Adrenal gland (tissue), 9 donors: ENCODE measurements at regions not wholly inside any gene's neighbourhood (a gene's known extent, or its start where the extent isn't known, plus 50 kb on each side); places are given as distances from the start of the nearest gene placed in this dataset.

ENCODE experiments used
- DNase-seq, 7 donors: peaks; one replicate each; pipeline ENCODE4 v3.0.0-alpha.2; 2019 to 2020
- H3K27ac ChIP-seq, 5 donors: fragments of 200-600 bp; sonication (generic) in 4 of 5; 1 replicate in 3 of 5; 2 replicates in 2 of 5; pipeline versions ENCODE4 v1.5.1 to v1.8.0; 2016 to 2020; ENCODE audit warnings: mild to moderate bottlenecking in 1 of 5
- H3K27me3 ChIP-seq: fragments of 200-600 bp; 2 replicates; pipeline ENCODE4 v1.8.0; 2021
- H3K36me3 ChIP-seq, 2 donors: fragments of 200-600 bp; replicated peaks in 1 of 2; 1 replicate in 1 of 2; 2 replicates in 1 of 2; pipeline versions ENCODE4 v1.5.1 to v1.8.0; 2018 to 2022
- H3K4me1 ChIP-seq, 2 donors: fragments of 200-600 bp; replicated peaks in 1 of 2; 1 replicate in 1 of 2; 2 replicates in 1 of 2; pipeline versions ENCODE4 v1.5.1 to v1.8.0; 2018 to 2021
- H3K4me3 ChIP-seq, 4 donors: fragments of 200-600 bp; sonication (generic) in 3 of 4; one replicate each; pipeline ENCODE4 v1.5.1; 2016 to 2018
- H3K9me3 ChIP-seq, 3 donors: fragments of 200-600 bp; sonication (generic) in 1 of 3; replicated peaks in 1 of 3; 1 replicate in 2 of 3; 2 replicates in 1 of 3; pipeline versions ENCODE4 v1.5.1 to v1.8.0; 2016 to 2021
- POLR2A ChIP-seq, 2 donors: fragments of 450-650 bp; IDR thresholded peaks; one replicate each; pipeline ENCODE4 v1.6.1; 2017; ENCODE audit warnings: antibody characterized with exemption in 2 of 2, mild to moderate bottlenecking in 2 of 2, moderate library complexity in 1 of 2
- WGBS, 4 donors: extraction: QIAGEN DNeasy Blood & Tissue Kit in 2 of 4; methylation state at CpG; one replicate each; pipeline versions ENCODE4 v1.1.5 to v1.1.7; 2013 to 2017; 5-methylcytosine and 5-hydroxymethylcytosine counted together
- intact Hi-C, 2 donors: fragments of 100-400 bp; cut with DNase I; formaldehyde crosslinking; loops; one replicate each; pipeline versions ENCODE4 v1.14.1 to v1.15.0; 2022 to 2023
- TF ChIP-seq, protein P1 (sequence below), 6 experiments: fragments of 450-650 bp in 4 of 6; fragments of 200-600 bp in 2 of 6; sonication (generic) in 1 of 6; IDR thresholded peaks; 1 replicate in 5 of 6; 2 replicates in 1 of 6; pipeline versions ENCODE4 v1.5.1 to v1.8.0; 2016 to 2021; ENCODE audit warnings: antibody characterized with exemption in 6 of 6, mild to moderate bottlenecking in 2 of 6, moderate library complexity in 1 of 6
- donor health status: healthy with polysubstance abuse.
- donor health status: Bipolar disorder and iron deficiency.
- donor health status: DM: yes; HTN: yes; CAD: no.
- donor health status: DM: no; HTN: no; CAD: no.
- donor health status: DM: no; HTN: no; CAD: no.

DNA sequence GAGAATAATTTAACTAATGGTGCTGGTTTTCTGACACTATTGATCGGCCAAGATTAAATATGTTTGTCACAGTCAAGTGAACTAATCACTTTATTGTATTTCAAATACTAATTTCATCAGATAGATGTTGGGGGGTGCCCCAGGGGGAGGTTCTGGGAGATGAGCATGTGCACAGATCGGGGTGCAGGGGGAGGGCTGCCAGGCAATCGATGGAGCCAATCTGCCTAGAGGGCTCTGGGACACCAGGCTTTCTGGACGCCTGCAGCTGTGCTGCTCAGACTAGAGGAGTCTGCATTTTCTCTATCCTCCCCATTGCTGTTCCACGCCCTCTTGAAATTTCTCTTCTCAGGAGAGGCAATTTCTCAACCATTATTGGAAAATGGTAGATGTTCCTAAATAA is 100.0 kb upstream of the ALDH1B1 start:
- Histone ChIP-seq H3K4me1 (peaks cover 0 to 7% of the 10 kb centered on the region in 2 donors), H3K27me3 (no peaks in the 10 kb centered on the region), H3K4me3 (no peak overlapping the region), H3K36me3 (no peaks in the 10 kb centered on the region), H3K27ac (no peak overlapping the region), H3K9me3 (no peaks in the 10 kb centered on the region)
- intact Hi-C loops, result no loop called here
- no peak for DNase-seq
- TF ChIP-seq POLR2A (IDR thresholded peaks at IDR 0.05), result no peak
- TF ChIP-seq, protein P1, sequence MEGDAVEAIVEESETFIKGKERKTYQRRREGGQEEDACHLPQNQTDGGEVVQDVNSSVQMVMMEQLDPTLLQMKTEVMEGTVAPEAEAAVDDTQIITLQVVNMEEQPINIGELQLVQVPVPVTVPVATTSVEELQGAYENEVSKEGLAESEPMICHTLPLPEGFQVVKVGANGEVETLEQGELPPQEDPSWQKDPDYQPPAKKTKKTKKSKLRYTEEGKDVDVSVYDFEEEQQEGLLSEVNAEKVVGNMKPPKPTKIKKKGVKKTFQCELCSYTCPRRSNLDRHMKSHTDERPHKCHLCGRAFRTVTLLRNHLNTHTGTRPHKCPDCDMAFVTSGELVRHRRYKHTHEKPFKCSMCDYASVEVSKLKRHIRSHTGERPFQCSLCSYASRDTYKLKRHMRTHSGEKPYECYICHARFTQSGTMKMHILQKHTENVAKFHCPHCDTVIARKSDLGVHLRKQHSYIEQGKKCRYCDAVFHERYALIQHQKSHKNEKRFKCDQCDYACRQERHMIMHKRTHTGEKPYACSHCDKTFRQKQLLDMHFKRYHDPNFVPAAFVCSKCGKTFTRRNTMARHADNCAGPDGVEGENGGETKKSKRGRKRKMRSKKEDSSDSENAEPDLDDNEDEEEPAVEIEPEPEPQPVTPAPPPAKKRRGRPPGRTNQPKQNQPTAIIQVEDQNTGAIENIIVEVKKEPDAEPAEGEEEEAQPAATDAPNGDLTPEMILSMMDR (IDR thresholded peaks at IDR 0.05), result no peak
- WGBS, 4 donors, result 81 to 94% (median 85%) methylated on average over 5 of the region's 5 CpGs

GRCh38 chr9:38289866-38290245 is 102.6 kb upstream of the ALDH1B1 start:
- H3K27ac ChIP-seq, result no peak overlapping the region
- peaks cover 0 to 7% of the 10 kb centered on the region in 2 donors for H3K4me1 ChIP-seq
- no peaks in the 10 kb centered on the region for H3K9me3 ChIP-seq
- DNase-seq, result no peak
- no peak overlapping the region for H3K4me3 ChIP-seq
- WGBS, 4 donors, result 78 to 94% (median 89%) methylated on average over 6 to 11 of the region's 11 CpGs
- H3K27me3 ChIP-seq, result no peaks in the 10 kb centered on the region
- intact Hi-C loops, result loop anchor here in 1 of 2 donors (5.0 kb wide), 1 partner anchor 53 kb away; no protein-coding TSS in a partner anchor
- TF ChIP-seq POLR2A (IDR thresholded peaks at IDR 0.05), result no peak
- TF ChIP-seq, protein P1 (IDR thresholded peaks at IDR 0.05), result no peak
- no peaks in the 10 kb centered on the region for H3K36me3 ChIP-seq

GRCh38 chr9:38289236-38289865 is 103.2 kb upstream of the ALDH1B1 start:
- 73 to 87% (median 82%) methylated on average over 4 of the region's 4 CpGs for WGBS, 4 donors
- H3K4me3 ChIP-seq, result no peak overlapping the region
- no peak for TF ChIP-seq POLR2A (IDR thresholded peaks at IDR 0.05)
- TF ChIP-seq, protein P1 (IDR thresholded peaks at IDR 0.05), result no peak
- peaks cover 0 to 6% of the 10 kb centered on the region in 2 donors for H3K4me1 ChIP-seq
- H3K27ac ChIP-seq, result no peak overlapping the region
- no peaks in the 10 kb centered on the region for H3K27me3 ChIP-seq
- no peak for DNase-seq
- intact Hi-C loops, result loop anchor here in 1 of 2 donors (5.0 kb wide), 1 partner anchor 52 kb away; no protein-coding TSS in a partner anchor
- no peaks in the 10 kb centered on the region for H3K9me3 ChIP-seq
- H3K36me3 ChIP-seq, result no peaks in the 10 kb centered on the region

GRCh38 chr9:38288502-38288901 is 104.0 kb upstream of the ALDH1B1 start:
- DNase-seq, result no peak
- no peaks in the 10 kb centered on the region for H3K9me3 ChIP-seq
- H3K27me3 ChIP-seq, result no peaks in the 10 kb centered on the region

More at GRCh38 chr9:38288502-38288901, 104.0 kb upstream of the ALDH1B1 start:
- 73 to 100% (median 85%) methylated on average over 2 of the region's 2 CpGs for WGBS, 4 donors
- Histone ChIP-seq H3K36me3 (no peaks in the 10 kb centered on the region), H3K4me1 (no peaks in the 10 kb centered on the region), H3K4me3 (no peak overlapping the region), H3K27ac (no peak overlapping the region)
- intact Hi-C loops, result loop anchor here in 1 of 2 donors (5.0 kb wide), 1 partner anchor 51 kb away; no protein-coding TSS in a partner anchor
- TF ChIP-seq POLR2A (IDR thresholded peaks at IDR 0.05), result no peak
- TF ChIP-seq, protein P1 (IDR thresholded peaks at IDR 0.05), result no peak
